HG02970 (cell line): ENCODE measurements at regions not wholly inside any gene's neighbourhood (a gene's known extent, or its start where the extent isn't known, plus 50 kb on each side); places are given as distances from the start of the nearest gene placed in this dataset.

ENCODE experiments used
- ATAC-seq: cut with Tn5 transposase; IDR thresholded peaks from one replicate; pipeline ENCODE4 v1.9.1; 2021; ENCODE audit warnings: mild to moderate bottlenecking, moderate library complexity, moderate number of reproducible peaks; ENCODE audit not compliant: unreplicated experiment, low FRiP score

GRCh38 chr5:113652161-113652560 is 138.7 kb downstream of the YTHDC2 start:
- ATAC-seq = no peak

DNA sequence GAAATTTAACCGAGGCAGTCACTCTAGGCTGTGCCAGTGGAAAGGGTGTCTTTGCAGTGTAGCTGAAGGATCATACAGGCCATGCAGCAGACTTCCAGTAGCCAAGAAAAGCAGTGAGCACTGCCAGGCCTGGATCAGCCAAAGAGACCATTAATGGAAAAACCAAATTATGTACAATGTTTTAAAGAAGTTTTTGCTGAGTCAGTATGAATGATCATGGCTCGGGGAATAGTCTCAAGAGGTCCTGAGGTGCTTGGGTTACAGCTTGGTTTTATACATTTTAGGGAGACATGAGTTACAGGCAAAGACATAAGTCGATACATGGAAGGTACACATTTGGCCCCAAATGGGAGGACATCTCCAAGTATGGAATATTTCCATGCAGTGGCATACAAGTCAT is 141.3 kb downstream of the YTHDC2 start:
- no peak for ATAC-seq

GRCh38 chr5:113660206-113660605 is 146.7 kb downstream of the YTHDC2 start:
- ATAC-seq = no peak

DNA sequence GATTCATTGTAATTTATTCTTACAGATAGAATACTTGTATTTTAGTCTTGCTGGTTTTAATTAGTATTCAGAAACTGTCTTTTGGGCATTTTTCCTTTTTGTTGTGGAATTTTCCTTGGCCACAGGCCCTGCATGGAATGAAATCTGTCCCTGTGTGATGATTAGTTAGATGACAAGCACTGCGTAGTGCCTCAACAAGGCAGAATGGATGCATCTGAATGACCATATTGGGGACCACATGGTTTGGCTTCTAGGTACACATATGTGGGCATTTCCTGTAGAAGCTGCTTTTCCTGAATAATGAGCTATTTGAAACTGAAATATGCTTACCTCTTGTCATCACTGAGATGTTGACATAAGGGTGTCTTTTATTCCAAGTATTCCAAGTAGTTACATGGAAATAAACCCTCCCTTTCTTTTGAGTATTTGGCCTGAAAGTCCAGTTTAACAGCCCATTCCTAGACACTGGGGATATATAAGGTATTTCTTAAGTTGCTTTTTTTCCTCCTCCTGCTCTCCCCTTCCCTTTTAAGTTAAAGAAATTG is 147.3 kb downstream of the YTHDC2 start:
- no peak for ATAC-seq

DNA sequence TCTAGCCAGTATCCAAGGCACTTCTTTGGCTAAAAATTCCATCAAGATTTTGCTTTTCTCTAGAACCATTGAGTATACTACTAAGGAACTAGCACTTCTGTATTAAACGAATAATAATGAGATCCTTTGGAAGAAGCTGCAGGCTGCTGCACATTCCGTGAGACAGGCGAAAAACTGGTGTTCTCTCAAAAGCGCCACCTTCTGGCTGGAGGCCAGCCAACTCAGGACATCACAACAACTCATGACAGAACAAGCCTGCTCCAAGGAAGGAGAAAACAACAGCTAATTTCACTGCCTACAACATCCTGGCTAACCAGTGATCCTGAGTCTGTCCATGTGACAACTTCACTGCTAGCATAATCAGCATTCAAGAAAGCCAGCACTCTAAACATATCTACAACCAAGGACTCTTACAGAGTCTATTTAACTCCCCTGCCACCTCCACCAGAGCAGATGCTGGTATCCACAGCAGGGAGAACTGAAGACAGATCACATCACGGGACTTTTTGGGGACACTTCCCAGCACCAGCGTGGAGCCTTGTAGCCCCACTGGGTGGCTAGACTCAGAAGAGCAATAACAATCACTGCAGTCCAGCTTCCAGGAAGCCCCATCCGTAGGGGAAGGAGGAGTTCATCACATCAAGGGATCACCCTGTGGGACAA is 150.5 kb downstream of the YTHDC2 start:
- ATAC-seq = no peak

DNA sequence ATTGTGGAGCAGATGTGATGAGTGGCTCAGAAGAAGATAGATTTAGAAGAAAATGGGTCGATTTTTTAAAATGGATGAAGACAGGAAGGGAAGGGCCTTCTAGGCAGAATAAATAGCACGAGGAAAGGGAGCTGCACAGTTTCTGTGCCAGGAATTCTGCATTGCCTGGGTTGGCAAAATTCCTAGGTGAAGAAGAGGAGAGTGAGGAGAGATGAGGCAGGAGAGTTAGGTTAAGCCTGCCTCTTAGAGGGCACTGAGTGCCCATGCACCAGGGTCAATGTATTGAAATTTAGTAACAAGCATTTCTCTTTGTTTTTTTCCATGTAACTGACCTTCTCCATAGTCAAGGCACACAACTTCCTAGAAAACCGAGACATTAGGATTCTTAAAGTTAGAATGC is 159.5 kb downstream of the YTHDC2 start:
- no peak for ATAC-seq

DNA sequence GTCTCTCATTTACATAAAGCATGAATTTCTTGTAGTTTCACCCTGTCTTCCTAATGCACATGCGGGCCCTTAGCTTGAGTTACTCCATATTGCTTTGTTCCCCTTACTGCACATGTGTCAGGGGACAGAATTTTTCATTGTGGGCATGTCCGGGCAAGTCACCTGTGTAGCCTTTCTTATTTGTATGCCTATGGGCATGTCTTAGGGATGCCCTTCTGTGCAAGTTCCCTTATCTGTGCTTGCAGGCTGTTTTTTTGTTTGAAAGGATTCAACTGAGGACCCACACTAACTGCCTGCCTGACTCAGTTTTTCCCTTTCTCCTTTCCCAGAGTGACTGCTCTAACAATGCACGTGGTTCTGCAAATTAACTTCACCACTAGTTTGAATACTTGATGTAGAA is 161.7 kb downstream of the YTHDC2 start:
- ATAC-seq = no peak

- no peak for ATAC-seq
These were observed 164.7 kb downstream of the YTHDC2 start for GRCh38 chr5:113678202-113678601.

DNA sequence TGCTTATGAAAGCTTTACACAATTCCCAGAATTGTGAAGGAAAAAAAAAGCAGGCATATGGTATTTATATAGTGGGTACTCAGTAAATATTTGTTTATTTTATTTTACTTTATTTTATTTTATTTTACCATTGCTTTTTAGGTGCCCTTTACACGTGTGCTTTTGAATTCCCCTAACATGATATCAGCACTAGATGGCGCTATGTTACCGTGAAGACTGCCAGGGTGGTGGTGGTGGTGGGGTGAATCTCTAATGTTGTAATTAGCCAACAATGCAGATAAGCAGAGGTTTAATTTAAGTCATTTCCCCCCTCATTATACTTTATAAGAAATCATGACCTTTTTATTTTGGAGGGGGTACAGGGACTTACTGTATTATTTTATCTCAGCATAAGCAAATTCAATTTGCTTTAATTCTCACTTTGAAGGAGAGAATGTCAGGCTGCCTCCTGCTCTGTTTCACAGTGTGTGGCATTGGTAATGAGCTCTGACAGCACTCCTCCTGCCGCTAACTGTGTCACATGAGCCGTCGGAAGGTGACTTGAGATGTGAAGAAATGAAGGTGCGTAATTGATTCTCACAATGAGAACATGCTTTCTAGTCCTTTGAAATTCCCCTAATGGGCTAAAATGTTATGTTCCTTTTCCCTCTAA is 165.6 kb downstream of the YTHDC2 start:
- peak; percentile 59 for ATAC-seq

GRCh38 chr5:113680534-113680933 is 167.0 kb downstream of the YTHDC2 start:
- no peak for ATAC-seq

DNA sequence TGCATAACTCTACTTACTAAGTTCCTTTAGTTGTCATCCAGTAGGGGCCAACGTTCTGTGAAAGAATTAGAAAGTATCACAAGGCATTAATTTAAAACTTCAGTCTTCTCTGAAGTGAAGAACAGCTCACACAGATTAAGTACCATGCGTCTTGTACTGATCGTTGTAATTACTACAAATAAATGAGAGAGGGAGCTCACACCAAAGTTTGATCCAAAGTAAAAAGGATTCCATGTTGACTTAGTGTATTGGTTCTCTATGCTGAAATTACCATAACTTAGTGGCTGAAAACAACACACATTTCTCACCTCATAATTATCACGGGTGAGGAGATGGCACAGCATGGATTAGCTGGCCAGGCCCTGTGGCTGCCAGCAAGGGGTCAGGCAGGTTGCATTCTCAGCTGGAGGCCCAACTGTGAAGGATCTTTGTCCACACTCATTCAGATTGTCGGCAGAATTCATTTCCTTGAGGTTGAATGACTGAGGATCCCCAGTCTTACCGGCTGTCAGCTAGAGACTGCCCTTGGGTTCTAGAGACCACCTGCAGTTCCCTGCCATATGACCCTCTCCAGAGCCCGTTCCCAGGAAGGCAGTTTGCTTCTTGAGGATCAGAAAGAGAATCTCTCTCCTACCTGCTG is 169.1 kb downstream of the YTHDC2 start:
- ATAC-seq = no peak

DNA sequence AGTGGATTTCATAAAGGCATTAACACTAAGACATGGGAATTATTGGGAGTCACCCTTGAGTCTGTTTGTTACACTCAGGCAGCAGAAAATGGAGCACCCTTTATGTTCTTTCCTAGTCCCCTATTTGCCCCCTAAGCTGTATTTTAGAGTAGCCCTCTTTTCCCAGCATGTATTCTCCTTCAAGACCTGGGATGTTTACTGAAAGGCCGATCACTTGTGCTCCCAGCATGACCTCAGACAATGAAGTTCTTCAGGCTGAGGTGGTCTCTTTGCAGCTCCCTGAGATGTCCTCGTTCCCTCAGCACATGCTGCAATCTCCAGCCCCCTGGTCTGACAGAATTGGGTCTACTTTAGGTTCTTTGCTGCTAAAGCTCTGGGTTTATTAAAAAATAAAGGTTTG is 169.7 kb downstream of the YTHDC2 start:
- ATAC-seq = no peak

DNA sequence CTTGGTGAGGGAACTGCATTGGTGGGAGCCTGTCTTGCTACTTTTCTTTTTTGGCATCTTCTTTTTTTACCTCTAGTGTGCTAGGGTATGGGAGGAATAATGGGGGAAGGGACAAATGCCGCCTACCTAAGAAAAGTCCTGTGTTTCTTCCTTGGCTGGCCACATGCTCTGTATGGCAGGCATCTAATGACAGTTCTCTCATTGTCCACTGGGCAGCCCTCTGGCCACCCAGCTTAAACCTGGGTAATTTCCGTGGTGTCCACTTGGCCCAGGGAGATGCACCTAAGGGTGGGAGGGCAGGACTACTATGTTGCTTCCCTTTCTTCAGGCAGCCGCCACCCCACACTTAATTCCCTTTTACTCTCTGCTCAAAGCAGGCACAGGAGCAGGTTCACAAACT is 173.1 kb downstream of the YTHDC2 start:
- ATAC-seq = no peak

DNA sequence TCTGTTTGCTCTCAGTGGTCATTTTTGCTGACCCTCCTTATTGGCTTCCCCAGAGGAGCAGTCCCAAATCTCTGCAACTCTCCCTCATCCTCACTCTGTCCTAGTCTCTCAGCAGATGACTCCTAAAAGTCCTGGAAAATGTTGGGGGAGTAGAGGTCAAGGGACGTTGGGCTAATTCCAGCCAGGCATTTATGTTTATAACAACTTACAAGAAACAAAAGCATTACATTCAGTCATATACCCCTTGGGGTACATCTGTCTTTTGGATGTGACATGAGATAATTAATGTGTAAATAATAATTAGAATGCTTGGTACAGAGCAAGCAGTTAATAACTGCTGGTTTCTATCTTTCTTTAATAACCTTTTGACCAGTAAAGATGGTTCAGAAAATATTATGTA is 176.2 kb downstream of the YTHDC2 start:
- ATAC-seq = no peak

DNA sequence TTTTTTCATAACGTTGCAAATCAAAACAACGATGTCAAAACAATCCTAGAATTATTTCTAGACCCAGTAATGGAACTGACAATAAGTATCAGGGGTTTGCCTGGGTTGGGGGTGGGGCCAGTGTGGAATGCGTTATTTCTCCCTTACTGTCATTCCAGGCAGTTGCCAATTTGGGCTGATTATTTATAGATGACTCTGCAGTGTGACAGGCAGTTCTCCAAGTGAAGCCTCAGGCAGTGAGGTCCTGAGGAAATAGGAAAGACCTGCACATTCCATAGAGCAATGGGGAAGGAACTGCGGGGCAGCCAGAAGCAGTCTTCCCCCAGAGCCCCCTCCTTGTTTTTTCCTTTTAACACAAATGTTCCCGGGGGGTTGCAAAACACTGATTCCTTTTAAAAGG is 179.0 kb downstream of the YTHDC2 start:
- ATAC-seq = no peak

DNA sequence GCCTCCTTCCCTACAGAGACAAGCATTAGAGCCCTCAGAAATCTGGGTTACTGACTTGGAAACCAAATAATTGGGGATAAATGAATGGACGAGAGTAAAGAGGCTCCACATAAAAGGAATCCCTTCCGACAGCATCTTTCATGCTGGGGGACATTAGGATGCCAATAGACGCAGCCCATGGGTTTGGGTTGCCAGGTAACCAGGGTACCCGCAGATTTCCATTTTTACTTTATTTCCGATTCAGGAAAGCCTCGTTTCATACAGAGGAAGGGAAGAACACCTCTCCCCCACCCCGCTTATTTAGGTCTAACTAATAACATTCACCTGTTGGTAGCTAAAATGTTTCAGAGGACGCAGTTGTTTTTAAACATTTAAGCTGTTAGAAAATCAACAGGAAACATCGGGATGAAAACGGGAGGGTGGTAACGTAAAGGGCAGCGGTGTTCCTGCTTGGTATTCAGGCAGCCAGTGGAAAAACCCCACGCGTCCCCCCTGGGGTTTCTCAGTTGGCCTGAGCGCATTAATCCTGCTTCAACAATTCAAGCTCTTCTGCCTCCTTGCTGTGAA is 179.5 kb downstream of the YTHDC2 start:
- ATAC-seq = no peak

DNA sequence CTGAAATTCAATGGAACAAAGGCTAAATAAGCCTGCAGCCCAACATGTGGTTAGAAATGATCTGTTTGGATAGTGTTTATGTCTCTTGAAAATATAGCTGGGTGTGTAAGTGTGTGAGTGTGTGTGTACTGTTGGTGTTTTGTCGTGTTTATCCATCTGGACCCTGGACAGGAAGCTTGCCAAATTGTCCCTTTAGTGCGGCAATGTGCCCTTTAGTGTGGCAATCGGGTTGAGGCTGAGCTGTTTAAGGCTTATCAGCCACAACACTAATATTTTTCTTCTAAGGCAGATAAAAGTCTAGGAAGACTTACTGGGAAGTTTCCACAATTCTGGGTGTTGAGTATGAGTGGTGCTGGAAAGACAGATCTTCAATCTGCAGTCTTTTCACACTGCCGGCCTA is 180.2 kb downstream of the YTHDC2 start:
- ATAC-seq = no peak

DNA sequence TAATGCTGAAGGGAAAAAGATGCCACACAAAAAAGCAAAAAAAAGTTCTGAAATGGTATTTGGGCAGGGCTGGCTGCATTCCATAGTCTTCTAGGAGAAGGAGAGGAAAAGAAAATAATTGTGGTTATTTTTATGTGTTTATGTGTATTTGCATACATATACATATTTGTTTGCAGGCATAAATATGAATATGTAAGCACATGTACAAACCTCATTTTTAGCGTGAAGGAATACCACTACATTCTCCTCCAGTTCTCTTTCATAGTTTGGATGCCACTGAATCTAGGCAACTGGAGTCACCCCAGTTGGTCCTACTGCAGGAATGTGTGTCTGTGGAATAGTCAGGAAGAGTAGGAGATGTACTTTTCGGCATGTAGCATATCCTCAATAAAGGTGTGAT is 181.1 kb downstream of the YTHDC2 start:
- no peak for ATAC-seq

DNA sequence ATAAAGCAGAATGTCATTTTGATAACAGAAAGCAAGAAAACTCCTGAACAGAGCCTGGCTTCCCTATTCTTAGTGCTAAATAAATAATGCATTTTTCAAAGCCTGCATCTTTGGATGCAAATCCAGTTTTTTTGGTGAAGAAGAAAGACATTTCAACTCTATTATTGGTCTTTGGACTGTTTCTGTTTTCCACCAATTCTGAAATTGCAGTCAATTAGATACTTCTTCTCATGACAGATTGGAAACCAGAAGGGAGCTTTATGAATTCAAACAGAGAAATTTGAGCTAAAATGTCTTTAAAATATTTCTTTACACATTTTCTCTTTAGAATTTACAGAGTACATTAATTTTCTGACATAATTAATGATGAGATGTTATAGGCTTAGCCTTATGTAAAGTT is 189.8 kb downstream of the YTHDC2 start:
- no peak for ATAC-seq

- no peak for ATAC-seq
These were observed 192.2 kb downstream of the YTHDC2 start for GRCh38 chr5:113705657-113706056.

GRCh38 chr5:113713051-113713450 is 199.6 kb downstream of the YTHDC2 start:
- ATAC-seq = no peak
